A673 (cell line): ENCODE measurements at regions not wholly inside any gene's neighbourhood (a gene's known extent, or its start where the extent isn't known, plus 50 kb on each side); places are given as distances from the start of the nearest gene placed in this dataset.

ENCODE experiments used
- CTCF ChIP-seq: fragments of 300-800, 200-600 bp; sonication (generic); conservative IDR thresholded peaks from 2 replicates; pipeline ENCODE4 v1.5.1; 2017; ENCODE audit warnings: low read depth, mild to moderate bottlenecking, antibody characterized with exemption, low read length, moderate library complexity, mixed read lengths
- EZH2 ChIP-seq: fragments of 200-600 bp; sonication (generic); IDR thresholded peaks from 2 replicates; pipeline ENCODE4 v1.6.1; 2017; ENCODE audit warnings: borderline replicate concordance, low read depth, mild to moderate bottlenecking, mixed read lengths, antibody characterized with exemption, low read length; ENCODE audit not compliant: poor library complexity, severe bottlenecking

- no peak for TF ChIP-seq CTCF
- no peak for TF ChIP-seq EZH2
Measured at GRCh38 chr11:101706541-101706940, 122.7 kb upstream of the TRPC6 start.
